ENCODE measurements at regions not wholly inside any gene's neighbourhood (a gene's known extent, or its start where the extent isn't known, plus 50 kb on each side); places are given as distances from the start of the nearest gene placed in this dataset.

GRCh38 chr6:21386744-21387143 lies 206.8 kb upstream of the SOX4 start:
- TF ChIP-seq CTCF (IDR thresholded peaks at IDR 0.05): no peak
- TF ChIP-seq POLR2A (IDR thresholded peaks at IDR 0.05): no peak
- no peak for TF ChIP-seq POLR2AphosphoS5 (IDR thresholded peaks at IDR 0.05)
